GDM1 (cell line): ENCODE measurements at regions not wholly inside any gene's neighbourhood (a gene's known extent, or its start where the extent isn't known, plus 50 kb on each side); places are given as distances from the start of the nearest gene placed in this dataset.

Experiments
- DNase-seq: peaks from one replicate; lab custom pipeline; 2025; lab: John Stamatoyannopoulos, UW

DNA sequence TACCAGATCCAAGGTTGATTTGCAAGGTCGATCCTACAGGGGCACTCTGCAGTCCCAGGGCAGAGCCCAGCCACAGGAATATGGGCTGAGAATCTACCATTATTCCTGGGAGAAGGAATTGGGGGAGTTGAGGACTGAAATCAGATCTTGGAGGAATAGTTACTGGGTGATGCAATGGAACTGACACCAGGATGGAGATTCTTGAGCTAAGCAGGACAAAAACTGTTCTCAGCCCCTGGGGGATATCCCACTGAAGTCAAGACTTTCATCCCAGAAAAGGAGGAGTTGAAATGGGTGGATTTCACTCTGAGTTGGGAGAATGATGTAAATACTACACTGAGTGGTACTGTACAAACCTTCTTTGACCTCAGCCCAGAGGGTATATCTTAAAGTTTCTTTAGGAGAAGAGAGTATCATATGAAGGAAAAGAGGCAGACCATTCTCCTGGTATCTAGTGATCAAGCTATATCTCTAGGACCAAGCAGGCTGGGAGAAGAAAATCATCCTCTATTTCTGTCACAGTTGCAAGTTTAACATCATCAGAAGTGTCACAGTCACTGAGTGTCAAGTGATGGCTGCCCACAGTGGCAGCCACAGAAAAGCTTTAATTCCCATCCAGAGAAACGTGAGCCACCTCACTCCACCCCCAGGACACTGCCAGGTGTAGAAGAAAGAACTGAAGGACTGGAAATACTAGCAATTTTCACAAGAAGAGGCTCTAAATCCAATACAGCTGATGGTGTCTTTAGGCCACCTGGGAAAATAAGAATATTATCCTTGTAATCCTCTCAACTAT is 181.9 kb downstream of the NUAK1 start:
- DNase-seq = no peak

DNA sequence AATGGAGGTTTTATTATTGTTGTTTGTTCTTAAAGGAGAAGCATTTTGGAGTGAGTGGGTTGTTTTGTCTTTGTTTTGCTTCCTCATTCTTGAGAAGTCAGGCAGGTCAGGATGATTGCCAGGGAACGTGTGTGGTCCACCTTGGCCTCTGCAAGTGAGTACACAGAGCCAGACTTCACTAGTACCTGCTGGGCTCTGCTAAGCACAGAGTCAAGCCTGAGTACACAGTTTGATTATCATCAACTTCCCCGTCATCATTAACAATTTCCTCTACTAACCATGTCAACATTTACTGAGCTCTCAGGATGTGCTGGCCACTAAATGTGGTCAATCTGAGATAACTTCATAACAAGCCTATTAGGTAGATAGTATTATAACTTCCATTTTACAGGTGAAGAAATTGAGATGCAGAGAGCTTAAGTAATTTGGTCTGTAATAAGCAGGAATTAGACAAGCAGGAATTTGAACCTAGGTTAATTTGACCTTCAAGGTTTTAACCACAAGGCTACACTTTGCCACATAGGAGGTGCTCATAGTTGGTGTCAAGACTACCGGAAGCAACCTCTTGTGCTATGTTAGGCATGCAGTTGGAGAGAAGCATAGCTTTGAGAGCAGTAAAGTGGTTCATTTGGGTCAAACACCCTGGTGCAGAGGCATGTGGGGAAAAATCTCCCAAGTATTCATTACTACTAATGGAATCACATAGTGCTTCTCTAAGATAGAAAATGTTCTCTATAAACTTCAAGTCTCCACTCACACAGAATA is 178.3 kb downstream of the NUAK1 start:
- no peak for DNase-seq

DNA sequence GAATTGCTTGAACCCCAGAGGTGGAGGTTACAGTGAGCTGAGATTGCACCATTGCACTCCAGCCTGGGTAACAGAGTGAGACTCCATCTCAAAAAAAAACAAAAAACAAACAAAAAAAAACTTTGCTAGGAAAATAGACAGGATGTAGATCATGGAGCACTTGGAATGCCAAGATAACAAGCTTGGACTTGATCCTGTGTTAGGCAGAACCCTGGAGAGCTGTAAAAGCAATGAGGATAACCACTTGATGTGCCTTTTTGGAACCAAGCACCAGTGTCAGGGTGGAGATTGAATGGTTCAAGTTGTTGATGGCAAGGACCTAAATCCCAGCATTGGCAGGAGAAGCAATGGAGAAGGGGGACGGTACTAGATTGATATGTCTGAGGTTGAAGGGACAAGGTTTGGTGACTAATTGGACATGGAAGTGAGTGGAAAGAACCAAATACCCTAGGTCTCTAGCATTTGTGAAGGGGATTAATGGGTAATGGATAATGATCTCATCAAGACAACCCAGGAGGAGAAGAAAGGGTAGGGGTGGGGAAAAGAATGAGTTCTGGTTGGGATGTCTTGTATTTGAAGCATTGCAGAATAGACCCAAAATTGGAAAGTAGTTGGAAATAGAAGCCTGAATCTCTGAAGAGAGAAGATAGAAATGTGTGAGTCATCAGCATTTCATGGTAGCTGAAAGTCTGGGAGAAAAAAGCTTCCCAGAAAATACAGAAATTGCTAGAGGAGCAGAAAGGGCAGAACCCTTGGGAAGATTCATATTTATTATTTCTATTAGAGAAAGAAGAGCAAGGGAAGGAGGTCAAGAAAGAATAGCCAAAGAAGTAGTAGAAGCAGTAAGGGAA is 176.7 kb downstream of the NUAK1 start:
- DNase-seq = no peak

DNA sequence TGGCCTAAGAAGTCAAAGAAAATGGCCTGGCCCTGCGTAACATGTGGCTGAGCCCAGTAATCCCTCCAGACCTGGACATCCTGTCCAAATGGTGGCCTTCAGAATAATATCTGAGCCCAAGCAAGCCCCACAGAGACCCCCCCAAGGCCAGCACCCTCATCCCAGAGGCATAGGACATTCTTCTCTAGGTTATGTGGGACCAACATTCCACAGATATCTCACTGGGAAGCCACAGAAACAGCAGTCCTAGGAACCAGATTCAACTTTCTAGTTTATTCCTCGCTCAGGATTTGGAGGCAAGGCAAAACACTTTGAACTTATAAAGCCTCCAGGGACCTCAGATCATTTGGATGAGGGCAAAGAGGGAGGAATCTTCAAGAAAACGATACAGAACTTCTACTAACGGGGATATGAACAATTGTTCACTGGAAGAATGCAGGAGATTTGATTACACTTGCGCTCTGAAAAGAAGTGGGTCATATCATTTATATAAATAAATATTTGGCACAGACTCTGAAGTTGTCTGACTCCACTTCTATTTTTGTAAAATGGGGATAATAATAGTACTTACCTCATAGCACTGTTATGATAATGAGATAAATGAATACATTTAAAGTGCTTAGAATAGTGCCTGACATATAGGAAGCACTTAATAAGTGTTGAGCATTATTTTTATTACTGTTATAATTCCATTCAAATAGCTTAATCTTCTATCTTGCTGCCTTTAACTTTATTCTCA is 171.5 kb downstream of the NUAK1 start:
- DNase-seq = no peak

DNA sequence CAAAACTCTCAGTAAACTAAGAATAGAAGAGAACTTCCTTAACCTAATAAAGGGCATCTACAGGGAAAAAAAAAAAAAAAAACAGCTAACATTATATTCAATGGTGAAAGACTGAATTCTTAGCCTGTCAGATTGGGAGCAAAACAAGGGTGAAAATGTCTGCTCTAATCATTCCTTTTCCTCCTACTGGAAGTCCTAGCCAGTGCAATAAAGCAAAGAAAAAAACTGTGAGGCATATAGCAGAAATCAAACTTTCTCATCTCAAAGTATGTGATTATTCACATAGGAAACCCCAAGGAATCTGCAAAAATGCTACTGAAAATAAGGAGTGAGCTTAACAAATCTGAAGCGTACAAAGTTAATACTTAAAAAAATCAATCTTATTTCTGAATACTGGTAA is 170.7 kb downstream of the NUAK1 start:
- DNase-seq = no peak

DNA sequence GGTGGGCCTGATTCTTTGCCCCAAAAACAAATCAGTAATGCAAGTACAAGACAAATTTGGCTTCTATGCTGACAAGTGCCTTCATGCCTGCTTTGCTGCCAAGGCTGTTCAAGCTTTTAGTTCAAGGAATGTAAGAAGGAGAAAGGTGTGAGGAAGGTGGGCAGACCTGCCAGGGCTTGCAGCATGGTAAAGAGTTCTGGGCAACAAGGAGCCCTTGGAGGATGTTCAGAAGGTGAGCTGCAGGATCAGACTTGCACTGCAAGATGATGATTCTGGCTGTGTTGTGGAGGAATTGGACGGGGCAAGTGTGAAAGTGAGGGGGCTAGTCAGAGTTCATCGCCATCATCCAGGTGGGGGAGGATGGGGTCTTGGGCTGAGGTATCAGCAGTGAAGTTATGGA is 167.9 kb downstream of the NUAK1 start:
- DNase-seq = no peak

DNA sequence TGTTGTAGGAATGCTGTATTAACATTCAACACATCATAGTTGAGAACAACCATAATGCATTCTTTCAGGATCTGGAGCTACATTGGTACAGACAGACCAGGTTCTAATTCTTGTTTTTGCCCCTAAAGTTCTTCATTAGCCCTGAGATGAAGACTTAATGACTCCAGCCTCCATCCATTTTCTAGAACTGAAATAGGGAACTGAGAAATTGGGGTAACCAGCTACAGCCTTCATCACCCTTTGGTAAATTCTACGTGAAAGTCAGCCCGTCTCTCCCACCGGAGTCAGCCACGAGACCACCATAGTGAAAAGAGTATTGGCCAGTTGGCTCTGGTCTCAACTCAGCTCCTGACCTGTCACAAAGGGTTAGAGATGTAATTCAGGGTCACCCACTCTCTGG is 164.0 kb downstream of the NUAK1 start:
- no peak for DNase-seq

DNA sequence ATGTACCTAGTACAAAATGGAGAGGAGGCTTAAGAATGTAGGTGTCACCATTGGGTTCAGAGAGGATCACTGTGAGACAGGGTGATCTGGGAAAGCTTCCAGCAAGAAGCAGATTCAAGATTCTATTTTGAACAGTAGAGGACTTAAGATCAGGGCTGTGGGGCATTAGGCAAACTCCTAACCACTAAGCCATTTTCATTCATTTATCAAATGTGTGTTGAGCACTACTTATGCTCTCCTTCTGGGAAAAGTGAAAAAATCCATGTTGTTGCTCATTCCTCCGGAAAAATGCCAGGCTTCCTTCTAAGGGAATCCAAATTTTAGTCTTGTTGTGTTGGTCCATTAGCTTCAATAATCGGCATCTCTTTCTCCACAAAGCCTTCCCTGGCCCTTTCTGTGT is 163.4 kb downstream of the NUAK1 start:
- no peak for DNase-seq

DNA sequence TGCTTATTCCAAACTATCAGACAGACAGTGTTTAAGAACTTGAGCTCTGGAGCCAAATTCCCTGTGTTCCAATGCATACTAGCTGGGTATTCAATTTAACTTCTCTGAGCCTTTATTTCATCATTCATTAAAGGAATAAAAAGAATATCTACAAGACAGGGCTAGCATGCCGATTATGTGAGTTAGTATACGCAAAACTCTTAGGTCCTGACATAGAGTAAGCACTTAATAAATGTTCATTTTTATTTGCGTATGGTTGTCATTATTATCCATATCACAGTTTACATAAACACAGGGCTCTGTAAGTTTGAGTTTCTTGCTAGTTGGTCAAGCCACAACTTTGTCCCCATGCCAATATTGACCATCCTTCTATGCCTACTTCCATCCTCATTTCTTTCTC is 161.5 kb downstream of the NUAK1 start:
- no peak for DNase-seq

DNA sequence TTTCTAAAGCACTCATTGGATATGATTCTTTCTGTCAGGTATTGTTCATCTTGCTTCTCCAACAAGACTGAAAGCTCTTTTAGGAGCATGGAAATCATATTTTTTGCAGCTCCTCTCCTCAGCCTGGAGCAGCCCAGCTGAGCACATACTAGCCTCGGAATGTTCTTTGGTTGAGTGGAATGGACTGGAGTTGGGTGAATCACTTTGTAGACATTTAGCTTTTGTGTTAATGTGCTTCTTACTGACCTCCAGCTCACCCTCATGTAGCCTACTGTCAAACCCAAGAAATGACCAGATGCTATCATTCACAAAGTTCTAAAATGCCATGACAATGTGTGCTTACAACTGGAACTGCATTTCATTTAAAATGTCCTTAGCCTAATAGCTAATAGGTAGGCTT is 161.1 kb downstream of the NUAK1 start:
- no peak for DNase-seq

DNA sequence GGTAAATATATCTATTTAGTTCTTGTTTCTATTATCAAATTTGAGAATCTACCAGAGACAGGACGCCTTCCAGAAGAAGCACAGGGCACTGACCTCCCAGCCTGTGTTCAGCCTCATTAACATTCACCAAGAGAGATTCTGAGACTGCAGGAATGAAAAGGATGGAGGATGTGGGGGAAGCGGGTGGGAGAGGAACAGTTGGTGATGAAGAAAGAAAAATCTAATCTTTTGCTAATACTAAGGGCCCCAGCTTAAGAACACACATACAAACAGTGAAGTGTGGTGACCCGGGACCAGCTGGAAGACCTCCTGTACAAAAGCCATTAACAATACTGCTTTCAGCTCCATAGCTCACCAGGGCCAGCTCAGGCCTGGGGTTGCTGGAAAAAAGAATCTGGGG is 160.5 kb downstream of the NUAK1 start:
- DNase-seq = no peak

DNA sequence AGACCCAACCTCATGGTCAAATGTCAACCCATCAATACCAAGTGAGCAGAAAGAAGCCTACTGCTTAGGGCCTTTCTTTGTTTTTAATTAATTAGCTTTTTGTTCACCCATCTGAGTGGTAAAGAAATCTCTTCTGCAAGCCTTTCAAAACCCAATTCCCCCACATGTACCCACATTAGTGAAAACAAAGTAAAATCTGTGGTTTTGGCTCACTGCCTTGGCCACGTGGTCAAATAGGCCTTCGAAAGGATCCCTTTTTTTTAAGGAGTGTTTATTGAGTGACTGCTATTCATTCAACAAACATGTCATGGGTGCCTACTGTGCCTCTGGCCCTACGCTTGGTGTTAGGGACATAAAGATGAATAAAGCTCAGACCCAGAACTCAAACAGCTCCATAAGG is 160.1 kb downstream of the NUAK1 start:
- DNase-seq = no peak

DNA sequence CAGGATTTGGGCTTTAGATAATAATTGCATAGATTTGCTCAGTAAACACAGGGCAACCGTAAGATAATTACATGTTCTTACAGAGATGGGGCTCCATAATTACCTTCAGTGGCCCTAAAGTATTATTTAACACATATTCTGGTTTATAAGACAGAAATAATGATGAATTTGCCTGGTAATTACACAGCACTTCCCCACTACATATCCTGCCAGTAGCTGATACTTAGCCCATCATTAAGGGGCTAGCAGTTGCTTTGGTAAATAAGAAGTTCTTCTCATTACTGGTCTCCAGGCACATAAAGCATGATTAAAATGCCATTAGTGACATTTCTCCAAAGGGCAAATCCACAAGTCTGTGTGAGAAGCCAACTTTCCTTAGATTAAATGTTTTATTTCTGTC is 158.7 kb downstream of the NUAK1 start:
- DNase-seq = no peak

DNA sequence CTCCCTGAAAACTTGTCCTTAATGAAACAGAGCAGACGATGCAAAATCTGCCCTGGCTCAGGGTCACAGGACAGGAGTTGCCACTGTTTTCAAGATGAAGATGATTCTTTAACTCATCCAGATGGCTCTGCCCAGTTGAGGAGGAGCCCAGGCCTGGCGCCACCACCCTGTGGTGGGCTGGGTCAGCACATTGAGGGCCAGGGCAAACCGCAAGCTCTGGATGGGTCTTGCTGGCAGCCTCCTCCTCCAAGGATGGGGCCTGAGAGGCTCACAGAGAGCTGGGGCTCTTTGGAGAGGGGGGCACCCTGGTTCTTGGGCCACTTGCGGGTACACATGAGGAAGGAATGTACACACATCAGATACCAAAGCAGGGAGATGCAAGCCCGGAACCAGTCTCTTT is 158.2 kb downstream of the NUAK1 start:
- DNase-seq = no peak

DNA sequence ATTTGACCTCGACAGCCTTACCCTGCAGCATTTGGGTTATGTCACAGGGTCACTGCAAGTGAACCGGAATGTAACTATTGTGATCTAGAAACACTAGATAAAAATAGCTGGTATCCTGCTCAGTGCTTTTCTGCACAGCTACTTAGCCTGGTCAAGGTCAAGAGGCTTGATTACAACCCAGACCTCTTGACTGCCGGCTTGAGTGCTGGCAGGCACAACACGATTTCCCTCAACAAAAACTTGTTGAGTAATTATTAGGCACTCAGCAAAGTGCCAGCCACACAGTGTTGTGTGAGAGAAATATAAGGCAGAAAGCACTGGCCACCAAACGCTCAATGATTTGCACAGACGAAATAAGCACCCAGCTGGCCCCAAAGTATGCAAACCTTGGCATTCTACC is 156.7 kb downstream of the NUAK1 start:
- no peak for DNase-seq

DNA sequence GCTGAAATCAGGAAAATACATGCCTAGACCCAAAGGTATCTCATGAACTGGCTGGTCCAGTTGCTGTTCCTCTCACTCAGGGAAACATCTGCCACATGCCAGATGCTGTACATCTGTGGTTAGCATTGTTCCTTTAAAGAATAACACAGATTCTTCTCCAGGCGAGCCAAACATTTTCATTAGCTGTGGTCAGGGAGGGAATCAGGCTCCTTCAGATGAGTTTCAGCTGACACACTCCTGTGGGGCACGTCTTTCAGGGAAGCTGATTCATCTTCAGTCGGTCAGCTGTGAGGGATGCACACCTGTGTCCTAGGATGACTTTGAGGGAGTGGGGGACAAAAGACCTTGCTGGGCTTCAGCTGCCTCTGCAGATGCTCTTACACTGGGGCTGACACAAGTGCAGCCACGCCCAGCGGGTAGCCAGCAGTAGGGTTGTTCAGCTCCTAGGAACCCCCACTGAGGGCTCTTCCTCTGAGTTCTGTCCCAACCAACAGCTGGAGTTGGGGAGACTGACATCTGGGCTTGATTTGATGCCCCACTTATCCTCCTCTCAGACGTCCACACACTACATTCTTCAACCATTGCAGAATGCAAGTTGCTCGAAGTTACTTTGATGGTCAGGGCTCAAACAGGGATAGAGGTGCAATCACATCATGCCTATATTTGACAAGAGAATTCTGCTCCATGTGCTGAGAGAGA is 155.0 kb downstream of the NUAK1 start:
- no peak for DNase-seq

DNA sequence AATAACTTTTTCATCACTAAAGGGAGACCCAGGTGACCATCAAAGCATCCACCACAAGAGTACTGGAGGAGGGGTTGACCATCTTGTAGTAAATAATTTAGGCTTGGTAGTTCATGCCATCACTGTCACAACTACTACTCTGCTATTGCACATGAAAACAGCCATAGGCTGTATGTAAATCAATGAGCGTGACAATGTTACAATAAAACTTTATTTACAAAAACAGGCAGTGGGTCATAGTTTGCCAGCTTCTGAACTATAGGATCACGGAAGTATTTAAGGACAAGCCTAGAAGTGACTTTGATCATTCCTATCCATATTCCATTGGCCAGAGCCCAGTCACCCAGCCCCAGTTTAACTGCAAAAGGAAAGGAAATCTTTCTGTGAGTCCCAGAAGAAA is 153.4 kb downstream of the NUAK1 start:
- DNase-seq = no peak

DNA sequence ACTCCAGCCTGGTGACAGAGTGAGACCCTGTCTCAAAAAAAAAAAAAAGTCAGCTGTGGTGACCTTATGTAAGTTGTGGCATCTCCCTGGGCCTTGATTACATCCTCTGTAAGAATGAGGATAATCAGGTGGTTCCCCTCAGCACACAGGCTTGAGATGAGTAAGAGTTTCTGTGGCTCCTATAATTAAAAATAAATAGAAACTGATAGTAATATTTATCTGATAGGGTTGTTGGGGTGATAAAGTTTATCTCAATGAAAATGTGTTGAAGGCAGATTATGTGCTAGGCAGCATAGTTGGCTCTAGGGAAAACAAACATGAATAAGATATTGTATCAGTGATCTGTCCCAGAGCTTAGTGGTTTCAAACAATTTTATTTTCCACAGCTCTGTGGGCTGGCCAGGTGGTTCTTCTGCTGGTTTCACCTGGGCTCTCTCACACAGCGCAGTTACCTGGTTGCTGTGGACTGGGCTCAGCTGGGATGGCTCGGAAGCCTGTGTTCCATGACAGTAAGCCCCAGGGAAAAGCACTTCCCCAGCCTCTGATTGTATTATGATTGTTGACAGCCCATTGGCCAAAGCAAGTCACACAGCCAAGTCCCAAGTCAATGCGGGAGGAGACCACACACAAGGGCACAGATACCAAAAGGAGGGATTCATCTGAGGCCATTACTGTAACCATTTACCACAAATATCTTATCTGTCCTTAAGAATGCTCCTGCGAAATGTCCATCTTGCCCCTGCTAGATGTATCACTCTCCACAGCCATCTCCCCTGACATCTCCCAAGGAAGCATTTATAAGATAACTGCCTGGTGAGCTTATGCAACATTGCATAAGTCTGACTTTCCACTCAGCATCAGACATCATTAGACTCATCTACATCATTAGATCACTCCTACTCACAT is 151.7 kb downstream of the NUAK1 start:
- no peak for DNase-seq

DNA sequence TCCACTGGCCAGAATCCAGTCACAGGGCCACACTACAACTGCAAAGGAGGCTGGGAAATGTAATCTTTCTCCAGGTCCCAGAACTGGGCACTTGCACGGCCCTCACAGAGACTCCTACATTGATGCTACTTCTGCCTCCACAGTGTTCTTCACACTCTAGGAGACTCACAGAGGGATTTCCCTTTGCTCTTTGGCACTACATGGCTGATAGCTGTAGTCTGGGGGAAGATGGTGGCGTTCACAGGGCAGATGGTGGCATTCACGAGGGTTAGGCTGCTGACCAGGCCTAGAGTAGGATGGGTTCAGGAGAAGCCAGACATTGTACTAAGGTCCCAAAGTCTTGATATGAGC is 151.1 kb downstream of the NUAK1 start:
- no peak for DNase-seq
